K562 (cell line): ENCODE measurements at regions not wholly inside any gene's neighbourhood (a gene's known extent, or its start where the extent isn't known, plus 50 kb on each side); places are given as distances from the start of the nearest gene placed in this dataset.

Experiments
- ADNP ChIP-seq: fragments of 200-800 bp; sonication (Bioruptor generic); IDR thresholded peaks from 2 replicates; pipeline ENCODE4 v1.6.1; 2016; ENCODE audit warnings: missing genetic modification characterization, missing compliant biosample characterization
- ATF2 ChIP-seq: sonication (generic); formaldehyde crosslinking; IDR thresholded peaks from 2 replicates; pipeline ENCODE4 v1.8.1; 2022; ENCODE audit warnings: missing genetic modification reagents
- BRF1 ChIP-seq: IDR thresholded peaks from 3 replicates; pipeline ENCODE4 v1.6.1; 2011; ENCODE audit warnings: borderline replicate concordance, mild to moderate bottlenecking; ENCODE audit not compliant: insufficient read length; ENCODE audit errors: extremely low read depth
- HCFC1 ChIP-seq: IDR thresholded peaks from 2 replicates; pipeline ENCODE4 v1.6.1; 2012; ENCODE audit warnings: low read depth, low read length, improper control_type of control experiment
- RBM39 ChIP-seq: fragments of 200-400 bp; formaldehyde crosslinking; optimal IDR thresholded peaks from 2 replicates; pipeline ENCODE3; 2018; ENCODE audit warnings: low read depth, low read length
- STAG1 ChIP-seq: sonication (generic); formaldehyde crosslinking; IDR thresholded peaks from 2 replicates; pipeline ENCODE4 v1.5.0; 2020; ENCODE audit warnings: missing genetic modification reagents, borderline replicate concordance
- VEZF1 ChIP-seq: fragments of 200-800 bp; sonication (Bioruptor generic); IDR thresholded peaks from 2 replicates; pipeline ENCODE4 v1.6.1; 2017; ENCODE audit warnings: missing genetic modification characterization, missing compliant biosample characterization
- ZNF3 ChIP-seq: fragments of 250-450 bp; sonication (Bioruptor Pico); IDR thresholded peaks from 2 replicates; pipeline ENCODE4 v1.5.0; 2021; ENCODE audit warnings: mild to moderate bottlenecking, moderate library complexity
- ZNF398 ChIP-seq: fragments of 250-450 bp; sonication (Bioruptor Pico); IDR thresholded peaks from 2 replicates; pipeline ENCODE4 v1.8.0; 2021; ENCODE audit warnings: moderate library complexity, mild to moderate bottlenecking, inconsistent platforms
- ZNF830 ChIP-seq: fragments of 250-450 bp; sonication (Bioruptor Pico); IDR thresholded peaks from 2 replicates; pipeline ENCODE4 v1.5.0; 2021; ENCODE audit warnings: mild to moderate bottlenecking

DNA sequence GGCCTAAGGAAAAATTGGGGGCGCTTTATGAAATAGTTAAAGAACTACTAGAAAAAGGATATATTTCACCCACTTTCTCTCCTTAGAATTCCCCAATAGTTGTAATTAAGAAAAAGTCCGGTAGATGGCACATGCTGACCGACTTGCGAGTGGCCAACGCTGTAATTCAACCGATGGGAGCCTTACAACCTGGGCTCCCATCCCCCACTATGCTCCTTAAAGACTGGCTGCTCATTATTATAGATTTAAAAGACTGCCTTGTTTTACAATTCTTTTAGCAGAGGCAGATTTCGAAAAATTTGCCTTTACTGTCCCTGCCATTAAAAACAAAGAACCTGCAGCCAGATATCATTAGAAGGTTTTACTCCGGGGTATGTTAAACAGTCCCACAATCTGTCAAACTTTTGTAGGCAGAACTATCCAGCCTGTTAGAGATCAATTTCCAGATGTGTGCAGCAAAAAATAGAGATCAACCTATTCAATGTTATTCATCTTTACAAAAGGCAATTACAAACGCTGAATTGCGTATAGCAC, 58.5 kb upstream of the PRSS16 start (continued):
- TF ChIP-seq ZNF398 (CRISPR knock-in tag), result no peak
- TF ChIP-seq VEZF1 (CRISPR knock-in tag), result peak; percentile 44
- TF ChIP-seq STAG1, result peak; percentile 54; the same call in 1 of the 2 replicates
- TF ChIP-seq ZNF830, result no peak
- TF ChIP-seq HCFC1, result no peak
- no peak for TF ChIP-seq ZNF3
- no peak for TF ChIP-seq BRF1
- no peak for TF ChIP-seq RBM39
- TF ChIP-seq ATF2, result no peak
- peak; percentile 64; the same call in 1 of the 2 replicates for TF ChIP-seq ADNP
- TF ChIP-seq, all 486 proteins: peak for 28
